ENCODE measurements at regions not wholly inside any gene's neighbourhood (a gene's known extent, or its start where the extent isn't known, plus 50 kb on each side); places are given as distances from the start of the nearest gene placed in this dataset.

GRCh38 chr2:2561346-2562095 is 230.4 kb upstream of the MYT1L start:
- no peak for ATAC-seq
- FAIRE-seq = no peak
- H3K4me2 ChIP-seq (ENCODE audit: control insufficient read depth, insufficient read depth) = no peak overlapping the region
- 45% methylated on average over 14 of the region's 14 CpGs for WGBS (ENCODE audit: insufficient coverage, insufficient replicate concordance, low lambda C conversion rate, missing lambda C conversion rate)
- H3K27me3 ChIP-seq (replicated peaks in 1 of 2; ENCODE audit: control insufficient read depth in 2 of 2, insufficient read depth in 2 of 2, low read length in 1 of 2) = no peaks in the 10 kb centered on the region
- H4K20me1 ChIP-seq (ENCODE audit: control insufficient read depth, insufficient read depth) = no peaks in the 10 kb centered on the region
- no peak overlapping the region for H2AFZ ChIP-seq (ENCODE audit: control insufficient read depth, low read depth, low read length)
- TF ChIP-seq MYB (IDR thresholded peaks at IDR 0.05; ENCODE audit: borderline replicate concordance, low read depth, low read length) = no peak
- TF ChIP-seq ESRRA (IDR thresholded peaks at IDR 0.05; ENCODE audit: low read length) = no peak
- no peak for TF ChIP-seq TBL1XR1 (IDR thresholded peaks at IDR 0.05; ENCODE audit: low read depth, low read length)
- no peak overlapping the region for H3K9ac ChIP-seq (ENCODE audit: control insufficient read depth, insufficient read depth, low read length)
- BruUV-seq (replicated peaks) = no TSS peak
- ChIA-PET RAD21 (ENCODE audit: unreplicated experiment) (no interaction called here), CTCF (no interaction called here), POLR2A (no interaction called here), SMC1A (ENCODE audit: uncharacterized antibody, unreplicated experiment) (no interaction called here)
- H3K36me3 ChIP-seq (ENCODE audit: control insufficient read depth in 2 of 2, insufficient read depth in 2 of 2, low read length in 1 of 2) = no peaks in the 10 kb centered on the region
- no peak for DNase-seq (ENCODE audit: low read depth, low spot score)
- no peak overlapping the region for H3K27ac ChIP-seq (ENCODE audit: control insufficient read depth, insufficient read depth)
- no peaks in the 10 kb centered on the region; the same call in 2 of the 3 replicates for H3K9me3 ChIP-seq (replicated peaks; ENCODE audit: control insufficient read depth, insufficient read depth, low read length)
- no peaks in the 10 kb centered on the region for H3K79me2 ChIP-seq (ENCODE audit: control insufficient read depth, insufficient read depth, low read length)
- H3K4me3 ChIP-seq = no peak overlapping the region
- no peaks in the 10 kb centered on the region for H3K4me1 ChIP-seq (ENCODE audit: control insufficient read depth, insufficient read depth, low read length)
- in situ Hi-C loops (cut with MboI) (no loop called here), intact Hi-C loops (cut with micrococcal nuclease; ENCODE audit: unreplicated experiment) (no loop called here)

- intact Hi-C loops (cut with micrococcal nuclease; ENCODE audit: unreplicated experiment) = no loop called here
- H3K27ac ChIP-seq (ENCODE audit: control insufficient read depth, insufficient read depth) = no peak overlapping the region
- H3K9ac ChIP-seq (ENCODE audit: control insufficient read depth, insufficient read depth, low read length) = no peak overlapping the region
- no peak overlapping the region for H3K4me3 ChIP-seq
- H4K20me1 ChIP-seq (ENCODE audit: control insufficient read depth, insufficient read depth) = no peaks in the 10 kb centered on the region
- no peaks in the 10 kb centered on the region; the same call in 2 of the 3 replicates for H3K9me3 ChIP-seq (replicated peaks; ENCODE audit: control insufficient read depth, insufficient read depth, low read length)
- WGBS (ENCODE audit: insufficient coverage, insufficient replicate concordance, low lambda C conversion rate, missing lambda C conversion rate) = 19% methylated on average over 16 of the region's 16 CpGs
- no TSS peak for BruUV-seq (replicated peaks)
- no peaks in the 10 kb centered on the region for H3K4me1 ChIP-seq (ENCODE audit: control insufficient read depth, insufficient read depth, low read length)
- H3K27me3 ChIP-seq (replicated peaks in 1 of 2; ENCODE audit: control insufficient read depth in 2 of 2, insufficient read depth in 2 of 2, low read length in 1 of 2) = no peaks in the 10 kb centered on the region
- no peaks in the 10 kb centered on the region for H3K36me3 ChIP-seq (ENCODE audit: control insufficient read depth in 2 of 2, insufficient read depth in 2 of 2, low read length in 1 of 2)
- POLR2A ChIA-PET = no interaction called here
- in situ Hi-C loops (cut with MboI) = no loop called here
- no peak for ATAC-seq
- no peaks in the 10 kb centered on the region for H3K79me2 ChIP-seq (ENCODE audit: control insufficient read depth, insufficient read depth, low read length)
- SMC1A ChIA-PET (ENCODE audit: uncharacterized antibody, unreplicated experiment) = no interaction called here
- CTCF ChIA-PET = no interaction called here
- no peak for FAIRE-seq
- RAD21 ChIA-PET (ENCODE audit: unreplicated experiment) = no interaction called here
- H2AFZ ChIP-seq (ENCODE audit: control insufficient read depth, low read depth, low read length) = no peak overlapping the region
- H3K4me2 ChIP-seq (ENCODE audit: control insufficient read depth, insufficient read depth) = no peak overlapping the region
- DNase-seq (ENCODE audit: low read depth, low spot score) = no peak
- no peak for TF ChIP-seq CUX1 (IDR thresholded peaks at IDR 0.05; ENCODE audit: insufficient replicate concordance, low read depth, low read length)
- no peak for TF ChIP-seq POLR2AphosphoS2 (IDR thresholded peaks at IDR 0.05; ENCODE audit: low read depth, low read length)
- no peak for TF ChIP-seq KDM1A (IDR thresholded peaks at IDR 0.05; ENCODE audit: borderline replicate concordance)
- TF ChIP-seq ZNF217 (IDR thresholded peaks at IDR 0.05) = no peak
- TF ChIP-seq STAT3 (IDR thresholded peaks at IDR 0.05; ENCODE audit: low read depth, low read length) = no peak
- TF ChIP-seq SMARCA5 (IDR thresholded peaks at IDR 0.05) = no peak
- no peak for TF ChIP-seq FOS (IDR thresholded peaks at IDR 0.05; ENCODE audit: borderline replicate concordance, extremely low read depth, insufficient read length)
- TF ChIP-seq RFX5 (IDR thresholded peaks at IDR 0.05; ENCODE audit: low read depth, low read length) = no peak
- TF ChIP-seq GABPA (IDR thresholded peaks at IDR 0.05; ENCODE audit: low read depth) = no peak
- TF ChIP-seq WRNIP1 (IDR thresholded peaks at IDR 0.05; ENCODE audit: borderline replicate concordance, low read depth, low read length) = no peak
Observed at GRCh38 chr2:2560374-2561015, 229.4 kb upstream of the MYT1L start.

Measured in GM12878 (cell line).